Tibial artery (tissue), 4 donors: ENCODE measurements at regions not wholly inside any gene's neighbourhood (a gene's known extent, or its start where the extent isn't known, plus 50 kb on each side); places are given as distances from the start of the nearest gene placed in this dataset.

Experiments
- DNase-seq, 2 donors: peaks; one replicate each; pipeline ENCODE4 v3.0.0-alpha.2; 2019
- H3K27ac ChIP-seq, 2 donors: fragments of 200-600 bp; sonication (generic) in 1 of 2; 1 replicate in 1 of 2; 2 replicates in 1 of 2; pipeline ENCODE4 v1.5.1; 2018 to 2019; ENCODE audit warnings: mild to moderate bottlenecking in 1 of 2
- H3K27me3 ChIP-seq, 2 donors: fragments of 200-600 bp; sonication (generic) in 1 of 2; one replicate each; pipeline versions ENCODE4 v1.5.1 to v1.6.0; 2016 to 2019
- H3K36me3 ChIP-seq, 3 donors: fragments of 200-600 bp; sonication (generic) in 2 of 3; one replicate each; pipeline ENCODE4 v1.5.1; 2016 to 2019; ENCODE audit warnings: mild to moderate bottlenecking in 2 of 3
- H3K4me1 ChIP-seq, 4 donors: fragments of 200-600 bp; sonication (generic) in 2 of 4; 1 replicate in 3 of 4; 2 replicates in 1 of 4; pipeline ENCODE4 v1.5.1; 2016 to 2019
- H3K4me3 ChIP-seq, 2 donors: fragments of 200-600 bp; sonication (generic) in 1 of 2; 1 replicate in 1 of 2; 2 replicates in 1 of 2; pipeline ENCODE4 v1.5.1; 2018 to 2019; ENCODE audit warnings: mild to moderate bottlenecking in 2 of 2
- H3K9me3 ChIP-seq, 3 donors: fragments of 200-600 bp; sonication (generic) in 1 of 3; one replicate each; pipeline ENCODE4 v1.5.1; 2016 to 2019
- intact Hi-C: fragments of 100-400 bp; cut with DNase I; formaldehyde crosslinking; loops from one replicate; pipeline ENCODE4 v1.15.0; 2023; ENCODE audit warnings: low total_unique reads
- TF ChIP-seq, protein P1 (sequence below), 2 experiments: fragments of 200-600 bp in 1 of 2; fragments of 450-650 bp in 1 of 2; IDR thresholded peaks; one replicate each; pipeline ENCODE4 v1.5.1; 2017 to 2019; ENCODE audit warnings: antibody characterized with exemption in 2 of 2, mild to moderate bottlenecking in 1 of 2, moderate library complexity in 1 of 2

DNA sequence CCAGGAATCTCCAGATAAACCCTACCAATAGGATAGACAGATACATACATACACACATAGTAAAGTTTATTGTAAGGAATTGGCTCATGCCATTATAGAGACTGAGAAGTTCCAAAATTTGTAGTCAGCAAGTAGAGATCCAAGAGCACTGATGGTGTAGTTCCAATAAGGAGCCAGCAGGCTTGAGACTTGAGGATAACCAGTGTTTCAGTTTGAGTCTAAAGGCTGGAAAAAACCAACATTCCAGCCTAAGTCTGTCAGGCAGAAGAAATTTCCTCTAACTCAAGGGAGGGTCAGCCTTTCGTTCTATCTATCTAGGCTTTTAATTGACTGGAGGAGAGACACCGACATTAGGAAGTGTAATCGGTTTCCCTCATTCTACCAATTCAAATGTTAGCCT lies 110.2 kb upstream of the TSHZ3 start:
- intact Hi-C loops: no loop called here
- H3K27ac ChIP-seq: no peak overlapping the region
- H3K36me3 ChIP-seq: no peaks in the 10 kb centered on the region
- H3K9me3 ChIP-seq: no peaks in the 10 kb centered on the region
- H3K4me1 ChIP-seq: no peaks in the 10 kb centered on the region
- H3K4me3 ChIP-seq: no peak overlapping the region
- TF ChIP-seq, protein P1, sequence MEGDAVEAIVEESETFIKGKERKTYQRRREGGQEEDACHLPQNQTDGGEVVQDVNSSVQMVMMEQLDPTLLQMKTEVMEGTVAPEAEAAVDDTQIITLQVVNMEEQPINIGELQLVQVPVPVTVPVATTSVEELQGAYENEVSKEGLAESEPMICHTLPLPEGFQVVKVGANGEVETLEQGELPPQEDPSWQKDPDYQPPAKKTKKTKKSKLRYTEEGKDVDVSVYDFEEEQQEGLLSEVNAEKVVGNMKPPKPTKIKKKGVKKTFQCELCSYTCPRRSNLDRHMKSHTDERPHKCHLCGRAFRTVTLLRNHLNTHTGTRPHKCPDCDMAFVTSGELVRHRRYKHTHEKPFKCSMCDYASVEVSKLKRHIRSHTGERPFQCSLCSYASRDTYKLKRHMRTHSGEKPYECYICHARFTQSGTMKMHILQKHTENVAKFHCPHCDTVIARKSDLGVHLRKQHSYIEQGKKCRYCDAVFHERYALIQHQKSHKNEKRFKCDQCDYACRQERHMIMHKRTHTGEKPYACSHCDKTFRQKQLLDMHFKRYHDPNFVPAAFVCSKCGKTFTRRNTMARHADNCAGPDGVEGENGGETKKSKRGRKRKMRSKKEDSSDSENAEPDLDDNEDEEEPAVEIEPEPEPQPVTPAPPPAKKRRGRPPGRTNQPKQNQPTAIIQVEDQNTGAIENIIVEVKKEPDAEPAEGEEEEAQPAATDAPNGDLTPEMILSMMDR (IDR thresholded peaks at IDR 0.05): no peak
- no peak for DNase-seq
- H3K27me3 ChIP-seq: no peaks in the 10 kb centered on the region

DNA sequence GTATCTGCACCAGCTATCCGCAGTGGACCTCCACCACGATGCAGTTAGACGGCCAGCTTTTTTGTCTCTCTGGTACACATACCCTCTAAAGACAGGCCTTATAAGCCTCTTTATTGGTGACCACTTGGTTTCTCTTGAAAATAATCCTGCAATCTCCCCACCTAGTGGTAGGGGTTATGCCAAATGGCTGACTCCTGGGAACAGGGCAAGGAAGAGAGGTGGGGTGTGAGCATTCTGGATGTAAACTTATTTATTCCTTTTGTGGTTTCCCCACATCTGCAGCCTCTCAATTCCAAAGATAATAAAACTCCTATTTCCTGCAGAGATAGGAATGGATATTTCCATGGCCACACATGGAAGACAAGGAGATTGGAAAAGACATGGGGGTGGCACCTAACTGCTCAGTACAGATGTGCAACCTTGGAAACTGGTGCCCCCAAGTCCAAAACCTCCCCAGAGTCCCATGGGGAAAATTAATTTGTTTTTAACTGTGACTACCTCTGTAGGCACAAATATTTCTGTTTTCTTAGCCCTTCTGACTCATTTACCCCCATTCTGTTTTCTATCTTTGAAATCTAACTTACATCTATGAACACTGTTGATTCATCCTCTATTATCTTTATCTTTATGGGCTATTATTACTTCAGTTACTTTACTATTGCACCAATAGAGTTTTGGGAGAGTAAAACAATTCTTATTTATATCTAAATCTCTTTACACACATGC lies 112.7 kb upstream of the TSHZ3 start:
- H3K36me3 ChIP-seq: no peaks in the 10 kb centered on the region
- H3K27ac ChIP-seq: no peak overlapping the region
- DNase-seq: no peak
- intact Hi-C loops: no loop called here
- TF ChIP-seq, protein P1 (IDR thresholded peaks at IDR 0.05): no peak
- no peak overlapping the region for H3K4me3 ChIP-seq
- H3K9me3 ChIP-seq: no peaks in the 10 kb centered on the region
- H3K27me3 ChIP-seq: no peaks in the 10 kb centered on the region
- no peaks in the 10 kb centered on the region for H3K4me1 ChIP-seq

DNA sequence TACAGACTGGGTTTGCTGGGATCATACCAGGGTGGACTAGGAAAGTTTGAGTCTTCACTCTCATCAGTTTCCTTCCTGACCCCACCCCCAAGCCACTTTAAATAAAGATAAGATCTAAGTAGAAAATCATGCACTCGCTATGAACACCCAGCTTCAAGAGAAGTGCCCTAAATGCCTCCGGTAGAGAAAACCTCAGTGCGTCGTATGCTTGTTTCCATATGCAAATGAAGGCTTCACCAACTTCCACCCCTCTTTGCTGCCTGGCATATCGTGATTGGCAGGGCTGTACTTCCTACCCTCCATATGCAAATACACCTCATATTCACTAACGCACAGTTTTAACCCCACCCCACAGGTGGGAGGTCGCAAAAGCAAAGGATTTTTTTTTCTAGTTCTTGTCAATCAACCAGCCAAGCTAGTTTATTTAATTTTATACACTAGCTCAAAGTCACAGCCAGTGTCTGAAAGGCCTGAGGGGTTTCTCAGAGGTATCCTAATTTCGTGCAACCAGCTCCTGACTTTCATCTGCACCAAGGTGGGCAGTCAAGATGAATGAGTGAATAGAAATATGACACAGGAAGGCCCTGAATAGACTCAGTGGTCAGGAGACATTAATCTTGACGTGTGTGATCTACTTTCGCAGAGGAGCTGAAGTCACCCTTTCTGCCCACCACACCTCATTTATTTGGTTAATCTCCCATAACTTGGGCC lies 121.1 kb upstream of the TSHZ3 start:
- H3K36me3 ChIP-seq: no peaks in the 10 kb centered on the region
- intact Hi-C loops: no loop called here
- no peak for DNase-seq
- no peaks in the 10 kb centered on the region for H3K27me3 ChIP-seq
- H3K9me3 ChIP-seq: no peaks in the 10 kb centered on the region
- no peaks in the 10 kb centered on the region for H3K4me1 ChIP-seq
- no peak overlapping the region for H3K27ac ChIP-seq
- no peak overlapping the region for H3K4me3 ChIP-seq
- TF ChIP-seq, protein P1 (IDR thresholded peaks at IDR 0.05): no peak

DNA sequence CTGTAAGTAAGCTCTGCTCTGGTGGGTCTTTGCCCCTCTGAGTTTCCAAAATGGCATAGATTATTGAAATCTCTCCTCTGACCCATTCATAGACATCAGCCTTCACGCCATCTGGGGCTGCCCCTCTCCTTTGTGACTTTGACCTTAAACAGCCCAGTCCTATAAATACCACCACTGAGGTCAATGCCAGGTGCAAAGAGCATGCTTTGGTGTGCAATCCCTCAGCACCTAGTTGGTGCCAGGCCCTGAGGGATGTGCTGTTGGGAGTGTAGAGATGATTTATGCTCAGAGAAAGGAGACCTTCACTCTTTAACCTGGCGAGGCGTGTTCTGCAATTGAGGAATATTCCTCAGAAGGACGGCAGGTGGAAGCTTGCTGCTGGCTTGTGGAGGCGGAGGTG lies 121.7 kb upstream of the TSHZ3 start:
- TF ChIP-seq, protein P1 (IDR thresholded peaks at IDR 0.05): no peak
- H3K27me3 ChIP-seq: no peaks in the 10 kb centered on the region
- H3K36me3 ChIP-seq: no peaks in the 10 kb centered on the region
- no peak for DNase-seq
- H3K4me3 ChIP-seq: no peak overlapping the region
- H3K9me3 ChIP-seq: no peaks in the 10 kb centered on the region
- H3K27ac ChIP-seq: no peak overlapping the region
- no peaks in the 10 kb centered on the region for H3K4me1 ChIP-seq
- intact Hi-C loops: no loop called here

DNA sequence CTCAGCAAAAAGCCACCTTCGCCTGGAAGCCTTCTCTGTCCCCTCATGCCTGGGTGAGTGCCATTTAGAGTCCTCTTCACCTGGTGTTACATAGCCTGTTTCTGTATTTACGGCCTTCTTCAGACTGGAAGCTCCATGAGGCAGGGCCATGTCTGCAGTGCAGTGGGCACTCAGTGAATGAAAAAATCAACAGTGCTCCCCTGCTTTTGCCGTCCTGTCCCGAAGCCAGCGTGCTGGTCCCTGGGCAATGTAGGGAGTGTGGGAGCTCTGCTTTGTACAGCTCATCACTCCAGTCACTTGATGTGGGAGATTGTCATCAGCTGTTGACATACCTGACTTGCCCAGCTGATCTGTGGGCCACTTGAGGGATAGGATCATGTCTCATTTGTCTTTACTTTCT lies 129.0 kb upstream of the TSHZ3 start:
- Histone ChIP-seq H3K27me3 (no peaks in the 10 kb centered on the region), H3K27ac (no peak overlapping the region), H3K9me3 (peaks cover 0 to 4% (median 0%) of the 10 kb centered on the region in 3 donors), H3K36me3 (no peaks in the 10 kb centered on the region), H3K4me1 (no peaks in the 10 kb centered on the region), H3K4me3 (no peak overlapping the region)
- TF ChIP-seq, protein P1 (IDR thresholded peaks at IDR 0.05): no peak
- intact Hi-C loops: no loop called here
- no peak for DNase-seq
